SK-N-MC (cell line): ENCODE measurements at regions not wholly inside any gene's neighbourhood (a gene's known extent, or its start where the extent isn't known, plus 50 kb on each side); places are given as distances from the start of the nearest gene placed in this dataset.

ENCODE experiments used
- EZH2 ChIP-seq: fragments of 200-600 bp; sonication (generic); IDR thresholded peaks from one replicate; pipeline ENCODE4 v1.6.1; 2017; ENCODE audit warnings: antibody characterized with exemption
- FOXP2 ChIP-seq: optimal IDR thresholded peaks from 2 replicates; pipeline ENCODE3; 2011; ENCODE audit warnings: mild to moderate bottlenecking, moderate library complexity; ENCODE audit not compliant: insufficient read depth; ENCODE audit errors: extremely low read length, control extremely low read depth
- POLR2AphosphoS5 ChIP-seq: IDR thresholded peaks from 2 replicates; pipeline ENCODE4 v1.6.1; 2012; ENCODE audit warnings: mild to moderate bottlenecking, low read depth, low read length, borderline replicate concordance

DNA sequence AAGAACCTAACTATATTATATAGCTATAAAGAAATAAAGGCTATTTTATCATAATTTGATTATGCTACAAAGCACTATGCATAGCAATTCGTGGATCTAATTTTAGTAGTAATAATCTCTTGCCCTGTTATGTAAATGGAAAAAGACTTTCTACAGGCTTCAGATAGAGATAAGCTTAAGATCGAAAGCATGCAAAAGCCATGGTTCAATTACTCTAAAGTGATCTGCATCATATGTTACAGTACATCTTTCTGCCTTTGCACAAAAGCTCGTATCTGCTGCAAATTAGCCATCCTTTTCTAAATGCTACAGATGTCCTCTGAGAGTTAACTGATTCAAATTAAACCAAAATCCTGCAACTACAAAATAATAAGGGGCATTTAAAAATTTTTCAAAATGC lies 234.8 kb upstream of the TMEM161B start:
- TF ChIP-seq EZH2: no peak
- no peak for TF ChIP-seq POLR2AphosphoS5
- TF ChIP-seq FOXP2: no peak
